AML-193 (cell line): ENCODE measurements at regions not wholly inside any gene's neighbourhood (a gene's known extent, or its start where the extent isn't known, plus 50 kb on each side); places are given as distances from the start of the nearest gene placed in this dataset.

Experiments used
- DNase-seq, 2 experiments: peaks; one replicate each; lab custom pipeline; 2025; lab: John Stamatoyannopoulos, UW

GRCh38 chr10:118835682-118836326 is 81.0 kb upstream of the CACUL1 start:
- DNase-seq = no peak

- no peak for DNase-seq
Measured at GRCh38 chr10:118838364-118838763, 83.6 kb upstream of the CACUL1 start.

- DNase-seq = no peak
Measured at GRCh38 chr10:118839348-118839747, 84.6 kb upstream of the CACUL1 start.

GRCh38 chr10:118840071-118840775 is 85.5 kb upstream of the CACUL1 start:
- no peak for DNase-seq

GRCh38 chr10:118840776-118841468 is 86.2 kb upstream of the CACUL1 start:
- DNase-seq = no peak

- no peak for DNase-seq
Measured at GRCh38 chr10:118841881-118842605, 87.3 kb upstream of the CACUL1 start.

GRCh38 chr10:118842843-118843624 is 88.3 kb upstream of the CACUL1 start:
- DNase-seq = no peak

GRCh38 chr10:118843647-118844265 is 89.0 kb upstream of the CACUL1 start:
- DNase-seq = no peak

GRCh38 chr10:118844731-118845521 is 90.2 kb upstream of the CACUL1 start:
- DNase-seq = no peak

GRCh38 chr10:118845776-118846175 is 91.0 kb upstream of the CACUL1 start:
- DNase-seq = no peak

GRCh38 chr10:118850418-118851061 is 95.8 kb upstream of the CACUL1 start:
- DNase-seq = peak; percentile 27 to 78

- no peak for DNase-seq
Measured at GRCh38 chr10:118851062-118852035, 96.6 kb upstream of the CACUL1 start.

- no peak for DNase-seq
Measured at GRCh38 chr10:118853916-118854315, 99.1 kb upstream of the CACUL1 start.

- DNase-seq = no peak
Measured at GRCh38 chr10:118856106-118856505, 101.3 kb upstream of the CACUL1 start.

GRCh38 chr10:118865998-118866693 is 111.4 kb upstream of the CACUL1 start:
- DNase-seq = no peak

GRCh38 chr10:118867768-118868167 is 113.0 kb upstream of the CACUL1 start:
- DNase-seq = no peak

- DNase-seq = no peak
Measured at GRCh38 chr10:118868589-118868988, 113.8 kb upstream of the CACUL1 start.
